ENCODE measurements at regions not wholly inside any gene's neighbourhood (a gene's known extent, or its start where the extent isn't known, plus 50 kb on each side); places are given as distances from the start of the nearest gene placed in this dataset.

DNA sequence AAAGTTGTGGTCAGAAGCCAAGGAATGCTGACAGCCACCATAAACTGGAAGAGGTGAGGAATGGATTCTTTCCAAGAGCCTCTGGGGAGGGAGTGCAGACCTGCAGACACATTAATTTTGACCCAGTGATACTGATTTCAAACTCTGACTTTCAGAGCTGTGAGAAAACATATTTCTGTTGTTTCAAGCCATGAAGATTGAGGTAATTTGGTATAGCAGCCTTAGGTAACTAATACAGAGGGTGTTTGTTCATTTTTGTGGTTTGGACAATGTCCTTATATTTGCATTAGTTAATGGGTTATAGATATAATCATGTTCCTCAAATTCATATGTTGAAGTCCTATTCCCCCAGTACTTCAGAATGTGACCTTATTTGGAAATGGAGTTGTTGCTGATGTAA lies 85.4 kb upstream of the GTSF1L start:
- TF ChIP-seq, protein P1, sequence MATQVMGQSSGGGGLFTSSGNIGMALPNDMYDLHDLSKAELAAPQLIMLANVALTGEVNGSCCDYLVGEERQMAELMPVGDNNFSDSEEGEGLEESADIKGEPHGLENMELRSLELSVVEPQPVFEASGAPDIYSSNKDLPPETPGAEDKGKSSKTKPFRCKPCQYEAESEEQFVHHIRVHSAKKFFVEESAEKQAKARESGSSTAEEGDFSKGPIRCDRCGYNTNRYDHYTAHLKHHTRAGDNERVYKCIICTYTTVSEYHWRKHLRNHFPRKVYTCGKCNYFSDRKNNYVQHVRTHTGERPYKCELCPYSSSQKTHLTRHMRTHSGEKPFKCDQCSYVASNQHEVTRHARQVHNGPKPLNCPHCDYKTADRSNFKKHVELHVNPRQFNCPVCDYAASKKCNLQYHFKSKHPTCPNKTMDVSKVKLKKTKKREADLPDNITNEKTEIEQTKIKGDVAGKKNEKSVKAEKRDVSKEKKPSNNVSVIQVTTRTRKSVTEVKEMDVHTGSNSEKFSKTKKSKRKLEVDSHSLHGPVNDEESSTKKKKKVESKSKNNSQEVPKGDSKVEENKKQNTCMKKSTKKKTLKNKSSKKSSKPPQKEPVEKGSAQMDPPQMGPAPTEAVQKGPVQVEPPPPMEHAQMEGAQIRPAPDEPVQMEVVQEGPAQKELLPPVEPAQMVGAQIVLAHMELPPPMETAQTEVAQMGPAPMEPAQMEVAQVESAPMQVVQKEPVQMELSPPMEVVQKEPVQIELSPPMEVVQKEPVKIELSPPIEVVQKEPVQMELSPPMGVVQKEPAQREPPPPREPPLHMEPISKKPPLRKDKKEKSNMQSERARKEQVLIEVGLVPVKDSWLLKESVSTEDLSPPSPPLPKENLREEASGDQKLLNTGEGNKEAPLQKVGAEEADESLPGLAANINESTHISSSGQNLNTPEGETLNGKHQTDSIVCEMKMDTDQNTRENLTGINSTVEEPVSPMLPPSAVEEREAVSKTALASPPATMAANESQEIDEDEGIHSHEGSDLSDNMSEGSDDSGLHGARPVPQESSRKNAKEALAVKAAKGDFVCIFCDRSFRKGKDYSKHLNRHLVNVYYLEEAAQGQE (IDR thresholded peaks at IDR 0.05; ENCODE audit: low read depth), result no peak
- TF ChIP-seq EP300 (IDR thresholded peaks at IDR 0.05; ENCODE audit: borderline replicate concordance) (no peak), FOXM1 (IDR thresholded peaks at IDR 0.05; ENCODE audit: borderline replicate concordance, low read depth) (no peak), NFIC (IDR thresholded peaks at IDR 0.05) (no peak), TAF1 (IDR thresholded peaks at IDR 0.05; ENCODE audit: low read depth) (no peak), RAD21 (IDR thresholded peaks at IDR 0.05; ENCODE audit: low read depth) (no peak), CEBPB (IDR thresholded peaks at IDR 0.05) (no peak), YY1 (IDR thresholded peaks at IDR 0.05; ENCODE audit: low read depth) (no peak), USF1 (IDR thresholded peaks at IDR 0.05) (no peak), TEAD4 (IDR thresholded peaks at IDR 0.05) (no peak), TCF12 (IDR thresholded peaks at IDR 0.05; ENCODE audit: low read depth) (no peak), EGR1 (IDR thresholded peaks at IDR 0.05) (no peak), ZBTB7A (IDR thresholded peaks at IDR 0.05; ENCODE audit: low read depth) (no peak)
- TF ChIP-seq, protein P2, sequence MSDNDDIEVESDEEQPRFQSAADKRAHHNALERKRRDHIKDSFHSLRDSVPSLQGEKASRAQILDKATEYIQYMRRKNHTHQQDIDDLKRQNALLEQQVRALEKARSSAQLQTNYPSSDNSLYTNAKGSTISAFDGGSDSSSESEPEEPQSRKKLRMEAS (IDR thresholded peaks at IDR 0.05), result no peak
